NK-92 treated with Interleukin-12 subunit alpha and Interleukin-12 subunit beta, amount 100 ng/mL, for 24 hours (cell line): ENCODE measurements at regions not wholly inside any gene's neighbourhood (a gene's known extent, or its start where the extent isn't known, plus 50 kb on each side); places are given as distances from the start of the nearest gene placed in this dataset.
"Not testable (repeated sequence)": the region's sequence is repeated elsewhere in the genome, so short reads cannot be mapped to it uniquely, and the experiment has no call there.

ENCODE experiments used
- DNase-seq: peaks from one replicate; lab custom pipeline; 2025; lab: John Stamatoyannopoulos, UW

DNA sequence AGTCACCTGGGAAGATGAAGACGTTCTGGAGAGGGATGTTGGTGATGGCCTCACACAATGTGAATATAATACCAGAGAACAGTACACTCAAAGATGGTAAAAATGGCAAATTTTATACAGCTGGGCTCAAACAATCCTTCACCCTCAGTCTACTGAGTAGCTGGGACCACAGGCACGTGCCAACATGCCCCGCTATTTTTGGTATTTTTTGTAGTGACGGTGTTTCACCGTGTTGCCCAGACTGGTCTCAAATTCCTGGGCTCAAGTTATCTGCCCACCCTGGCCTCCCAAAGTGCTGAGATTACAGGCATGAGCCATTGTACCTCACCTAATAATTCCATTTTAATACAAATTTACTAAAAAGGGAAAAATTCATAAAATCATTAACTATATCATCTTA, 280.3 kb upstream of the HSFY2 start:
- DNase-seq, result no peak

DNA sequence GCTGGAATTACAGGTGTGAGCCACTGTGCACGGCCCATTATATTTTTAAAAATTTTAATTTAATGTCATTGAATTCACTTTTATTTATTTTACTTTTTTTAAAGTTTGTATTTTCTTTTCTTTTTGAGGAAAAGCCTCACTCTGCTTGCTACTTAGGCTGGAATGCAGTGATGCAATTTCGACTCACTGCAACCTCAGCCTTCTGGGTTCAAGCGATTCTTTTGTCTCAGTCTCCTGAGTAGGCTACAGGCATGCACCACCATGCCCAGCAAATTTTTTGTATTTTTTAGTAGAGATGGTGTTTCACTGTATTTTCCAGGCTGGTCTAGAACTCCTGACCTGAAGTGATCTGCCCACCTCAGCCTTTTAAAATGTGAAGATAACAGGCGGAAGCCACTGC, 277.5 kb upstream of the HSFY2 start:
- DNase-seq, result no peak

DNA sequence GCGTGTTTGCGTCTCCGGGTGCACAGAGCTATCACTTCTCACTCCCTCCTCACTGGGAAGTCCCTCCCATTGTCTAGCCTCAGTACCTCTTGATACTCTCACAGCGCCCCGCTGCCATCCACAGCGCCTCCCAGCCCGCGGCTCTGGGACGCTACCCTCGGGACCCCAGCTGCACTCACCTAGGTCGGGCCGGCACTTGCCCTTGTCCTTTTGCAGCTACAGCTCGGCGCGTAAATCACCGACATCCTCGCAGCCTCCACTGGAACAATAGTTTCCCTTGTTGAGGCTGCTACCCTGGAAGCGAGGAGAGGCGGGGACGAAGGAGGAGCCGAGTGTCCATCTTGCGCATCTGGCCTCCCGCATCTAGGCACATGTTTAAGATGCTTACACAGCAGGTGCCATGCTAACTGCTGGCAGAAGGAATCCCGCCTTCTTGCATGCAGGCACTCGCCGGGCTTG, 269.5 kb upstream of the HSFY2 start:
- no peak for DNase-seq

DNA sequence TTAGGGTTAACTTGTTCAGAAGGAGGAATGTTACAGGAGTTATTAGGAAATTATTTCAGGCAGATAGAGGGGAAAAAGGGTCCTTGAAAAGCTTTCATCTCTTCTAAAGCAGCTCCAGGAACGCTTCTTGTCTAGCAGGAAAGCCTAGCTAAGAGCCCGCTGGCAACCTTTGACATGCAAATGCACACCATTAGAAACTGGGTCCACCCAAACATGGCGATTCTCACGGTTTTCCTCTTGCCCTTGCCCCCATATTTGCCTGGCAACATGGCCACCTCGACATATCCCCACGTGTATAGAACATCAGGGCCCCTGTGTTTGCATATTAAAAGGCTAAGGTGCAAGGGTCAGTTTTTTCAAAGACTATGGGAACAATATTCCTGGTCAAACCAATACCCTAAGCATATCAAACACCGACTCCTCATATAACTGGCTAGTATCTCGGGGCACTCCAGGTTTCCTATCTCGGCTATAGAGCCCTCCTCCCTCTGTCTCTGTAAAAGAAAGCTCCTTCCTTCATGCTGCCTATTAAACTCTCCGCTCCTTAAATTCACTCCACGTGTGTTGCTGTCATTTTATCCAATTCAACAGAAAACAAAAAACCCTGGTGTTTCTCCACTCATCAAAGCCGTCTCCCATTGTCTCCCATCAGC, 268.9 kb upstream of the HSFY2 start:
- DNase-seq, result no peak

DNA sequence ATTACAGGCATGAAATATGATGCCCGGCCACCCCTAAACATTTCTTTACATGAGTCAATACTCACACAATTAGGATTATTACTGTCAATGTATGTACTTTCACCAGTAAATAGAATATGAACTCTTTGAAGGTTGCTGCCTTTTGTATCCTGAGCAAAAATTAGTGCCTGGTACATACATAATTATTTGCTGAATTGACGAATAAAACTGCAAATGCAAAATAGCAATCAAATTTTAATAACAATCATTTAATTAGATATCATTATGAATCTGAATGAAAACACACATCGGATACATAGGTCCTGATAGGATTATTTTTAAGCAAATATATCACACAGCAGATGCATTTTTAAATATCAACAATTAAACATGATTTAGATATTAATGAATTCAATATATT, 253.1 kb upstream of the HSFY2 start:
- no peak for DNase-seq

DNA sequence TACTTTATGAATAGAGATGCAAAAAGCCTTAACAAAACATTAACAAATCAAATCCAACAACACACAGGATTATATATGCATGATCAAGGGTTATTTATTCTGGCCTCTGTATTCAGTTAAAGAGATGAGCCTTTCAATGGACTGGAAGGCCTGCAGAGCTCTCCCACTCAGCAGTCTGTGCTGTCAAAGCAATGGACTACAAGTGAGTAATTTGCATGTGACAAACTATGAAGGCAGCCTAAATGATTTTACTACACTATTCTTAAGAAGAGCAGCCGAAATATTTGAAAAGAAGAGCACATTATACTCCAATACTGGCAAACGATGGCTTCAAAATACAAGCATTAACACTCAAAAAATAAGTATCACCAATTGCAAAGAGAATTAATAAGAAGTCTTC, 250.4 kb upstream of the HSFY2 start:
- no peak for DNase-seq

DNA sequence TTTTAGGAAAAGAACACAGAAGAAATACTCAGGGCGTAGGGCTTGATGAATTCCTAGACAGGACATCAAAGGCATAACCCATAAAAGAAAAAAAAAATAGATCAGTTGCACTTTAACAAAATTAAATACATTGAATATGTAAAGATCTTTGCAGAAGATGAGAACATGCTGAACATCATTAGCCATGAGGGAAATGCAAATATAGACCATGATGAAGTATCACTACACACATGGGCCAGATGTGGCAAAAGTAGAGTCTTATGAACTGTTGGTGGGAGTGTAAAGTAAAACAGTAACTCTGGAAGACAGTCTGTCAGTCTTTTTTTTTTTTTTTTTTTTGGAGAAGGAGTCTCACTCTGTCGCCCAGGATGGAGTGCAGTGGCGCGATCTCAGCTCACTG, 246.7 kb upstream of the HSFY2 start:
- no peak for DNase-seq

DNA sequence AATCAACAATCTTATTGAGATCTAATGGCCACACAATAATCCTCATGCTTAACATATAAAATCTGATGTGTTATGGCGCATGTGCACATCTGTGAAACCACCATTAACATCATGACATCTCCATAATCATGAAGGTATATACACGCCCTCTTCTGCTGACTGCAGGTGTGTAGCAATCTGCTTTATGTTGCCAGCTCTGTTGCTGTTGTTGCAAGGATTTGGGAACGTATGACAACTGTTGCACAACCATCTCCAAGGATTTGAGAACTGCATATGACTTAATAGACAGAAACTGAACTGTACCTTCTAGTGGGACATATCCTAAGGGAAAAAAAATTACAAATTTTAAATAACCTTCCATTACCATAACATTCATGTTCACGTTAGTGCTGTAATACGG, 243.5 kb upstream of the HSFY2 start:
- no peak for DNase-seq

DNA sequence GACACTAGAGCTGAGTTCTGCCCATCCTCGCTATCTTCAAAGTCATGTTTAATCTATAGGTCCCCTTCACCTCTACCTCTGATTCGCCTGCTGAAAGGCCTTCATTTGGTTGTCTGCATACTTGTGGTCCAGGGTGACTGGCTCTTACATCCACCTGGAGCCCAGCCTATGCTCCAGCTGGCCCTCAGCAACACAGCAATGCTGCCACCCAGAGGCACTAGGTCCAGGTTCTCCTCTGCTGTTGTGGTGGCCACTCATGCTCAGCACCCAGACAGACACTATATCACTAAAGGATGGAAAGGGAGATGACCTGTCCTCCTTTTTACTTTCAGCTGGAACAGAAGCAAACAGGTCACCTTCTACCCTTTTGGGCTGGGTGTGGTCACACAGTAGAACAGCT, 242.3 kb upstream of the HSFY2 start:
- no peak for DNase-seq

DNA sequence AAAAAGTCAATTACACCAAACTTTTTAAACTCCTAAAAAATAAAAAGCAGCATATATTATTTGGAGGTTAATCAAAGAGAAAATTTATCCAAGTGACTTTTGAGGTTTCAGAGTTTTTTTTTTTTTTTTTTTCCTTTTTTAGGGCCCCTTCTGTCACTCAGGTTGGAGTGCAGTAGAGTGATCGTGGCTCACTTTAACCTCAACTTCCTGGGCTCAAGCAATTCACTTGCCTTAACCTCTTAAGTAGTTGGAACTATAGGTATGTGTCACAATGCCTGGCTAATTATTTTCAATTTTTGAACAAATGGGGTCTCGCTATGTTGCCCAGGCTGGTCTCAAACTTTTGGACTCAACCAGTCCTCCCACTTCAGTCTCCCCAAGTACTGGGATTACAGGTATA, 241.7 kb upstream of the HSFY2 start:
- DNase-seq, result no peak

DNA sequence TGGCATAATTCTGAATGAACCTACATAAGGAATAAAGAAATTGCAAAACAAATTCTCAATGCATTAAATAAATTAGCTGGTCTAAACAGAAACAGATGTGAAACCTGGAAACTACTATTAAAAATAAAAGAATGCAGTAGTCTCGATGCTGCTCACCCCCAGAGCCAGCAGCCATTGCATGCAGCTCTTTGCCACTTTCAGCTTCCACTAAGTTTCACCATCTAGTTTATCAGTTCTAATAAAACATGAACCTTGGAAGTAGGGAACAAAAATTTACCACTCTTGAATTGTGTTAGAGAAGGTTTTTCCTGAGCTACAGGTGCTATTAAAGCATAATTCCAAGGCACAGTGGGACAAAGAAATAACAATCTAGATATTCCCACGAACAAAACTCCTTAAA, 239.4 kb upstream of the HSFY2 start:
- no peak for DNase-seq

DNA sequence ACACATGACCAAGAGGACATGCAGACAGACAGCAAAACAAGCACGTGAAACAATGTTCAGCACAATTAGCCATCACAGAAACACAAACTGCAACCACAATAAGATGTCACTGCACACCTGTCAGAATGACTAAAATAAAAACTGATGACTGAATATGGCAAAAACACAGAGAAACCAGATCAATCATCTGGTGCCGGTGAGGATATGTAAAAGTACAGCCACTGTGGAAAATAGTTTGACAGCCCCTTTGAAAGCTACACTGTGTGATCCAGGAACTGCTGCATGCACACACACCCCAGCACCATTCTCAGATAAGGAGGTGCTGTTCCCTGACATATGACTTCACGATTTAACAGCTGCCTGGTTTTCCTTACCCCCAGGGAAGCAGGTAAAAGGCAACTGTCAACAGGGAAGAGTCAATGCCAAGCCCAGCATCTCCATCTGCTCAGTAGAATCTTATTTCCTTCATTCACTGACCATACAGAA, 238.1 kb upstream of the HSFY2 start:
- no peak for DNase-seq

DNA sequence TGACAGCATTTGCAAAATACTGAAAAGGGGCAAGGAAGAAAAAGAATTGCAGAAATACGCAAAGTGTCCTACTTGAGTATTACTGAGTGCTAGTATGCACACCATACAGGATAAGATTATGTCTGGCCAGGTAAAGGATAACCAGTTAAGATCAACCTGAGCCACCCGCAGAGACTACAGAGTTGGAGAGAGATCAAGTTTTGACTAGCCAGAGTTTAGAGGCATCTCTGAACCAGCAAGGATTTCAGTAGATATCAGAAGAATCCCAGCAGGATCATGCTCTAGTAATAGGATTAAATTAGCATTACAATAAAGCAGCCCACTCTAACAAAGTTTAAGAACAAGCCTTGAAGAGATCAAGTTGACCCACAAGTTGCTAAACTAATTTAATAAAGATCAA, 232.7 kb upstream of the HSFY2 start:
- no peak for DNase-seq

DNA sequence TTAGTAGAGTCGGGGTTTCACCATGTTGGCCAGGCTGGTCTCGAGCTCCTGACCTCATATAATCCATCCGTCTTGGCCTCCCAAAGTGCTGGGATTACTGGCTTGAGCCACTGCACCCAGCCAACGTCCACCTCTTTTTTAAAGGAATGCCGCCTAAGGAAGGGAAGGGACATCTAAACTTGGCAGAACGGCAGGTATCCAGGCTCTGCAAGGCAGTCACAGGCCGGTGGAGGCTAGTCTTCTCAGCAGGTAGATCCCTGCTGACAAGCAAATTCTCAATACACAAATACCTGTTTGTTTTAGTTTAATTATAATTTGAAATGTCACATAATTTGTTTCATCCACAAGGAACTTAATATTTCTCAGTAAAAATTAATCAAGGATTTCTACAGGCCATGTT, 232.0 kb upstream of the HSFY2 start:
- no peak for DNase-seq

DNA sequence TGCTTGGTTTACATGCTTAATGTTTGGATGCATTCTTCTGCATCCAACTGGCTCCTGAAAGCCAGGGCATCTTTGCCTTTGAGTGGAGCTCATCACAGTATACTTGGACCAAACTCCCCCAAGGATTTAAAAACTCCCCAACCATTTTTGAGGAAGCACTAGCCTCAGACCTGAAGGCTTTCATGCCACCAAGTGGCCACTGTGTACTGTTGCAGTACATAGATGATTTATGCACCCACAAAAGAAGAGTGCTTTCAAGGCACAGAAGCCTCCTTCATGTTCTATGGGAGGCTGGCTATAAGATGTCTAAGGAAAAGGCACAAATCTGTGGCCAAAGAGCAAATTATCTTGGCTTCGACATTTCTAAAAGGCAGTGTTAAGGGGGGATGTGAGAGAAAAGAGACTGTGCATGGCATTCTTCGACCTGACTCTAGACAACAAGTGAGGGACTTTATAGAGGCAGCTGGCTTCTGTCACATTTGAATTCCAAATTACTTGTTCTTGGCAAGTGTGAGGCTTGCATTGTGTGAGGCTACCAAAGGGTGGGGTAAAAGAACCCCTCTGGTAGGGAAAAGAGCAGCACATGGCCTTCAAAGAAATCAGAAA, 224.2 kb upstream of the HSFY2 start:
- no peak for DNase-seq

DNA sequence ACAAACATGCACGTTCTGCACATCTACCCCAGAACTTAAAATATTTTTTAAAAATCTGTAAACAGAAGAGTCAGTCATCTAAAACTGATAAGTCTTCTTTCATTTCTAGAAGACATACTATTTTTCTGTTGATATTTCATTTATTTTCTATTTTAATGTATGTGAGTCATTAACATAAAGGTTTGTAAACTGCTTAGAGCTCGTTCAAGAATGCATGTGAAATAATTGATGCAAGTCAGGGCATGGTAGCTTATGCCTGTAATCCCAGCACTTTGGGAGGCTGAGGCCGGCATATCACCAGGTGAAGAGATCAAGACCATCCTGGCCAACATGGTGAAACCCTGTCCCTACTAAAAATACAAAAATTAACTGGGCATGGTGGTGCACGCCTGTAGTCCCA, 219.9 kb upstream of the HSFY2 start:
- DNase-seq, result no peak

DNA sequence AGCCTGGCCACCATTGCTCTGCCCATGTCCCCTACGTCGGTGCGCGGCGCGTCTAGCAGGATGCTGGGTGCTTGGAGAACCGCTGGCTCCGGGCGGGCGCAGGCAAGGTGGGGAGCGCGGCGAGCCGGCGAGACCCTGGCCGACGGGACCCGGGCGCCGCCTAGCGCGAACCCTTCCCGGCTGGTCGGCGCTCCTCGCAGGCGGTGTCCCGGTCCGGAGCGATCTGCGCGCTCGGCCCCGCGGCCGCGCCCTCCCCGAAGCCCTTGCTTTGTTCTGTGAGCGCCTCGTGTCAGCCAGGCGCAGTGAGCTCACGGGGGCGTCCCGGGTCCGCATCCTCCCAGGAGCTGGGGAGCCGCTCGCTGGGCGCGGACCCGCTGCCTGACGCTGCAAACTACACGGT, 219.1 kb upstream of the HSFY2 start:
- not testable (repeated sequence) for DNase-seq

DNA sequence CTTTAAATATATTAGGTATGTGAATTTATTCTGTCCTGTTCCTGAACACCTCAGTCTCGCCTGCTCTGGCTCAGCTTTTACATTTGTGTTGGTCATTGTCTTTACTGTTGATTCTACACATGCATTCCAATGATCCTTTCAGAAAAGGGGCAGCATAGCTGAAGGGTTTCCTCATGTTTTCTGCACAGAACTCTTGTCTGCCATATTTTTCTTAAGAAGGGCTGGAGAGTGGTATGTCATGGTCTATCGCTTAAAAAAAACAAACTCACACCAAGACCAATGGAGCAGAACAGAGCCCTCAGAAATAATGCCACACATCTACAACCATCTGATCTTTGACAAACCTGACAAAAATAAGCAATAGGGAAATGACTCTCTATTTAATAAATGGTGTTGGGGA, 215.8 kb upstream of the HSFY2 start:
- no peak for DNase-seq

DNA sequence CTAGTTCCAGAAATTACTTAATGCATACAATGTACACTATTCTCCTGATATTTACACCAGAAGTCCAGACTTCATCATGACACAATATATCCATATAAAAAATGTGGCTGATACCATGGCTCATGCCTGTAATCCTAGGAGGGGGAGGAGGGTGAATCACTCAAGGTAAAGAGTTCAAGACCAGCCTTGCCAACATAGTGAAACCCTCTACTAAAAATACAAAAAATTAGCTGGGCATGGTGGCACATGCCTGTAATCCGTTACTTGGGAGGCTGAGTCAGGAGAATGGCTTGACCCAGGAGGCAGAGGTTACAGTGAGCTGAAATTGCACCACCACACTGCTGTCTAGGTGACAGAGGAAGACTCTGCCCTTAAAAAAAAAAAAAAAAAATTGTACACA, 192.5 kb upstream of the HSFY2 start:
- no peak for DNase-seq

DNA sequence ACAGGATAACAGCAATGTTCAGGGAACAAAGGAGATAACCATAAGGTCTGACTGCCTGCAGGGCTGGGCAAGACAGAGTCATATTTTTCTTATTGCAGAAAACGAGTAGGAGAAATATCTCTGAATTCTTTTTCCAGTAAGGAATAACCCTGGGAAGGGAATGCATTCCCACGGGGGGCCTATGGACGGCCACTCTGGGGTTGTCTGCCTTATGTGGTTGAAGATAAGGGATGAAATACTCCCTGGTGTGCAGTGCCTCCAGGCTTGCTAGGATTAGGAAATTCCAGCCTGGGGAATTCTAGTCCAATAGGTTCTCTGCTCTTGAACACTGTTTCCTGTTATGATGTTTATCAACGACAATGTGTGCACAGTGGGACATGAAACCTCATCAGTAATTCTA, 185.3 kb upstream of the HSFY2 start:
- no peak for DNase-seq

DNA sequence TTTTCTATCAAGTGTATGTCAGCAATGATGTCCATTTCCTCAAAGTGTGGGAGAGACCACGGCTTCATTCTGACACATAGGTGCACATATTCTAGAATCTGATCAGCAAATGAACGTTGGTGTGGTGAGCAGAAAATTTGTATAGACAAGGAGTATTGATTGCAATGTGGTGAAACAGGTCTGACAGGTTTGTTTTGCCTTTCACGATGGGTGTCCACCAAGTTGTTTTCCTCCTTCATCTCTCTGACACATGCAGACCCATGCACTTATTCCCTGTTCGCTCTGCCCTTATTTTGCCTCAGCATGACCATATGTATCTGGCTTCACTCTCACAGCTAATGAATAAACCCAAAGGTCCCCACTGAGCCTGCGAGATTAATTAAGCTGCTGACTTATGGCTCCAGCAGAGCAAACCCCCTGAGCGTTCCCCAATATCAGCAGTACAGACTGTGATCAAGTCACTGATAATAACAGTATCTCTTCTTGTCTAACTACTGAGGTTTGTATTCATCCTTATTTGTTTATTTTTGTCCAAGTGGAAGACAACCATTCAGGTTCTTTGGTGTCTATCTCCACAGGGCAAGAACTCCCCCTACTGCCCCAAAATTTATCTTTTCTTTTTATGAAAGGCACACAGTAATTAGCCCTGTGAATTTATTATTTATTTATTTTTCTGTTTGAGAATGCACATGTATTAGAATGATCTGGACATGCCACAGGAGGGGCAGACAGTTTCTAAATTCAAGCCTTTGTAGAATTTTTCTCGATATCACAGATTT, 178.3 kb upstream of the HSFY2 start:
- no peak for DNase-seq

DNA sequence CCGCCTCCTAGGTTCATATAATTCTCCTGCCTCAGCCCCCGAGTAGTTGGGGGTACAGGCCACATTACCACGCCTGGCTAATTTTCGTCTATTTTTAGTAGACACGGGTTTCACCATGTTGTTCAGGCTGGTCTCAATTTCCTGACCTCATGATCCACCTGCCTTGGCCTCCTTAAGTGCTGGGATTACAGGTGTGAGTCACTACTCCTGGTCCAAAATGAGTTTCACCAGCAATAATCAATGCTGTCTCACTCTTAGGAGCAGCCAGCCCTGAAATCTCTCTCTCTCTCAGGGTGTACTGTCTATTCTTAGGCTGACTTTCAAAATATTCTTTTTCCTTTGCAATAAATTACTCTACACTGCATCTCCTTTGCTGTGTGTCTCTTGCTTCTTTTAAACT, 177.5 kb upstream of the HSFY2 start:
- DNase-seq, result no peak

DNA sequence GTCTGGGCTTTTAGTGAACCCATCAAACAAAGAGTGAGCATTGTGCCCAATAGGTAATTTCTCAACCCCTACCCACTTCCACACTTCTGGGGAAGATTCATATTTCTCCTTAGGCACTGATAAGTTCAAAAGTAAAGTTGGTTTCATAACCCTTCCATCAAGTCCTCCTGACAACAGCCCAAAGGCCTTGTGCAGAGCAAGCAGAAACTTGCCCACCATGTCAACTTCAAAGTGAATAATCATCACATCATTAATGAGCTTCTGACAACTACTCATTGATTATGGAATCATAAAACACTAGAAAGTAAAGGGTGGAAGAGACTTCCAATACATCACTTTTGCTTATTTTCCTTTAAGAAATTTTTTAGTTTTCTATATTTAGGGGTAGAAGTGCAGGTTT, 163.3 kb upstream of the HSFY2 start:
- no peak for DNase-seq
